Esophagus muscularis mucosa (tissue), 4 donors: ENCODE measurements at regions not wholly inside any gene's neighbourhood (a gene's known extent, or its start where the extent isn't known, plus 50 kb on each side); places are given as distances from the start of the nearest gene placed in this dataset.

Source experiments
- EP300 ChIP-seq: sonication (generic); formaldehyde crosslinking; IDR thresholded peaks from one replicate; pipeline ENCODE4 v1.6.1; 2017; ENCODE audit warnings: antibody characterized with exemption
- POLR2A ChIP-seq: fragments of 450-650 bp; IDR thresholded peaks from one replicate; pipeline ENCODE4 v1.6.1; 2017; ENCODE audit warnings: antibody characterized with exemption, moderate library complexity, mild to moderate bottlenecking, low read depth
- TF ChIP-seq, protein P1 (sequence below), 3 experiments: fragments of 200-600 bp in 2 of 3; fragments of 450-650 bp in 1 of 3; sonication (generic) in 2 of 3; IDR thresholded peaks; one replicate each; pipeline ENCODE4 v1.5.1; 2017 to 2019; ENCODE audit warnings: antibody characterized with exemption in 3 of 3, mild to moderate bottlenecking in 2 of 3, moderate library complexity in 1 of 3

DNA sequence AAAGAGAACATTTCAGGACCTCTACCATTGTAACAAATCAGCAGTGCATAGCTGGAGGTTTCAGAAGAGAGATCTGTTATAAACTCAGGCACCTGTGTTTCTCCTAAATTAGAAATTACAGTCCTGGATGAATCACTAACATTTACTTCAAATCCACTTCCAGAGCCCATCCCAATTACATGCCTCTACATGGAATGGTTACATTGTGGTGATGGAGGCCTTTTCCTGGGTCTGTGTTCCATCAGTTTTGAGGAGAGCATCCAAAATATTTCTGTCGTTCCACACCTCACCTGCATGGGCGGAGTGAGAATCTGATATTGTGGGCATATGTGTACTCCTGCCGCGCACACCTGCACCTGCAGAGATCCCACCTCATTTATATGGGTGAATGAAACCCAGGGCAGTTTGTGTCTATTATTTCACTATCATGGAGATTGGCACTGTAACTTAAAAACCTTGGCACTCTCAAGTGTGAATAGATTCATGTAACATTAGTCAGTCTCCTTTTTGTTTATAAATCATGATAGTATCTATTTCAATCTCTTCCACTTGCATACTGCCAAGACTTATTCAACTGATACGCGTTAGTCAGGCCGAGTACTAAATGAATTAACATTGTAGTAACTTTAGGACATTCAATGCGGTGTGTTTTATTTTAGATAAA is 215.1 kb upstream of the FAR2 start:
- TF ChIP-seq, protein P1, sequence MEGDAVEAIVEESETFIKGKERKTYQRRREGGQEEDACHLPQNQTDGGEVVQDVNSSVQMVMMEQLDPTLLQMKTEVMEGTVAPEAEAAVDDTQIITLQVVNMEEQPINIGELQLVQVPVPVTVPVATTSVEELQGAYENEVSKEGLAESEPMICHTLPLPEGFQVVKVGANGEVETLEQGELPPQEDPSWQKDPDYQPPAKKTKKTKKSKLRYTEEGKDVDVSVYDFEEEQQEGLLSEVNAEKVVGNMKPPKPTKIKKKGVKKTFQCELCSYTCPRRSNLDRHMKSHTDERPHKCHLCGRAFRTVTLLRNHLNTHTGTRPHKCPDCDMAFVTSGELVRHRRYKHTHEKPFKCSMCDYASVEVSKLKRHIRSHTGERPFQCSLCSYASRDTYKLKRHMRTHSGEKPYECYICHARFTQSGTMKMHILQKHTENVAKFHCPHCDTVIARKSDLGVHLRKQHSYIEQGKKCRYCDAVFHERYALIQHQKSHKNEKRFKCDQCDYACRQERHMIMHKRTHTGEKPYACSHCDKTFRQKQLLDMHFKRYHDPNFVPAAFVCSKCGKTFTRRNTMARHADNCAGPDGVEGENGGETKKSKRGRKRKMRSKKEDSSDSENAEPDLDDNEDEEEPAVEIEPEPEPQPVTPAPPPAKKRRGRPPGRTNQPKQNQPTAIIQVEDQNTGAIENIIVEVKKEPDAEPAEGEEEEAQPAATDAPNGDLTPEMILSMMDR (IDR thresholded peaks at IDR 0.05) = no peak
- TF ChIP-seq EP300 (no peak), POLR2A (no peak)
